ENCODE measurements at regions not wholly inside any gene's neighbourhood (a gene's known extent, or its start where the extent isn't known, plus 50 kb on each side); places are given as distances from the start of the nearest gene placed in this dataset.

DNA sequence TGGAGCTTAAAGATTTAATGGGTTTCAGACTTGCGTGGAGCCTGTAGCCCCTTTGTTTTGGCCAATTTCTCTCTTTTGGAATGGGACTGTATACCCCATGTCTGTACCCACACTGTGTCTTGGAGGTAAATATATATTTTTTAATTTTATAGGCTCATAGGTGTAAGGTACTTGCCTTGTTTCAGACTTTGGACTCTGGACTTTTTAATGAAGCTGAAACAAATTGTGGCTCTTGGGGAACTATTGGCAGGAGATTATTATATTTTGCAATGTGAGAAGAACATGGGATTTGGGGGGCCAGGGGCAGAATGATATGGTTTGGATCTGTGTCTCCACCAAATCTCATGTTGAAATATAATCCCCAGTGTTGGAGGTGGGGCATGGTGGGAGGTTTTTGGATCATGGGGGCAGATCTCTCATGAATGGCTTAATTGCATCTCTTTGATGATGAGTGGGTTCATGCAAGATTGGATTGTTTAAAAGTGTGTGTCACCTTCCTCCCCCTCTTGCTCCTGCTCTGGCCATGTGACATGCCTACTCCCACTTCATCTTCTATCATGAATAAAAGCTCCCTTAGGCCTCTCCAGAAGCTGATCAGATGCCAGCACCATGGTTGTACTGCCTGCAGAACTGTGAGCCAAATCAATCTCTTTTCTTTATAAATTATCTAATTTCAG, 74.1 kb upstream of the ARHGAP20 start:
- no peak for DNase-seq (ENCODE audit: low read depth in 2 of 2)

DNA sequence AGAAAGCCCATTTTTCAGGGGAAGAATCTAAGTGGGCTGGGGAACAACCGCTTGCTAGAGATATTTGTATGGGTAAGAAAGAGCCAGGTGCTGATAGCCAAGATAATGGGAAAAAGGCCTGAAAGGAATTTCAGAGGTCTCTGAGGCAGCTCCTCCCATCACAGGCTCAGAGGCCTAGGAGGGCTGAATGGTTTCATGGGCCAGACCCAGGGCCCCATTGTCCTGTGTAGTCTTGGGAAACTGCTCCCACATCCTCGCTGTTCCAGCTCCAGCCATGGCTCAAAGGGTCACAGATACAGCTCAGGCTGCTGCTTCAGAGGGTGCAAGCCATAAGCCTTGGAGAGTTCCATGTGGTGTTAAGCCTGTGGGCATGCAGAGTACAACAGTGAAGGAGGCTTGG, 73.2 kb upstream of the ARHGAP20 start:
- no peak for DNase-seq (ENCODE audit: low read depth in 2 of 2)

DNA sequence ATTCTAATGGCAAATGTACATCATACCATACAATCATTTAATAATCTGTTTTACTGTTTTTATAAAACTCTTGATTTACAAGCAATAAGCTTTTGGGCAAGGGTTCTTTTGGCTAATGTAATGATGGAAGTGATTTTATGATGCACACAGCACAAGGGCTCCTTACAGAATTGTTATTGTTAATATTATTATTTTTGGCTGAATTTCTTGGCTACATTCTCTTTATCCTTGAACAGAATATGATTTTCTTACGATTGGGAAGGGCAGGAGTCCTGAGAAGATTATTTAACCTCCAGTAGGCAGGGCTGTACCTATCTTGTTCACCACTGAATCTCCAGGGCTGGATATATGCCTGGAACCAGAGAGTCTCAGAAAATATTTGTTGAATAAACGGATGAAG, 70.4 kb upstream of the ARHGAP20 start:
- peak in 1 of 2 donors; percentile 9 for DNase-seq (ENCODE audit: low read depth in 2 of 2)

DNA sequence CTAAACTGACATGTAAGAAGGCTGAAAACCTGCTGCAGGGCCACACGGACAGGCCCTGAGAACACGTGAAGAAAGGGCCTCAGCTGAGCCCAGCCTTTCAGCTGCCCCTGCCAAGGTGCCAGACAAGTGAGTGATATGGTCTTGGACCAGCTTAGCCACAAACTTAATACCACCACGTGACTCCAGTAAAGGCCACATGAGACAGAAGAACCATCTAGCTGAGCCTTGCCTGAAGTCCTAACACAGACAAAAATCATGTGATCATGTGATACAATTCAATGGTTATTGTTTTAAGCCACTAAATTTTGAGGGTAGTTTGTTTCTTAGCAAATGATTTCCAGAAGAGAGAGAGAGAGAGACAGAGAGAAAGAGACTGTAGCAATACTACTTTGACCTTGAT, 66.9 kb upstream of the ARHGAP20 start:
- no peak for DNase-seq (ENCODE audit: low read depth in 2 of 2)

DNA sequence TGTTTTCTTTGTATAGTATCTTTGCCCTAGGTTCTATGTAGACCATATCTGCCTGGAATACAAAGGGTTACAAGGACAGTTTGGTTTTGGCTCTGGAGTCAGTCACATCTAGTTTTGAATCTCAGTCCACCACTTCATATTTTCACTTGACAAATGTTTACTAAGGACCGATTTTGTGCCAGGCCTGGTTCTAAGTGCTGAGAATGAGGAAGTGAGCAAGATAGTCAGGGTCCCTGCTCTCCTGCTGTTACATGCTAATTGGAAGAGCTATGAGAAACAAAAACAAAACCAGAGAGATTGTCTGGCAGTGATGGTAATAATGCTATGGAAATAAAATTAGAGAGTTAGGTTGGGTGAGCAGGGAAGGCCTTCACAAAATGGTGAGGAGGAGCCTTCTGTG, 66.1 kb upstream of the ARHGAP20 start:
- peak in 1 of 2 donors; percentile 38 for DNase-seq (ENCODE audit: low read depth in 2 of 2)

DNA sequence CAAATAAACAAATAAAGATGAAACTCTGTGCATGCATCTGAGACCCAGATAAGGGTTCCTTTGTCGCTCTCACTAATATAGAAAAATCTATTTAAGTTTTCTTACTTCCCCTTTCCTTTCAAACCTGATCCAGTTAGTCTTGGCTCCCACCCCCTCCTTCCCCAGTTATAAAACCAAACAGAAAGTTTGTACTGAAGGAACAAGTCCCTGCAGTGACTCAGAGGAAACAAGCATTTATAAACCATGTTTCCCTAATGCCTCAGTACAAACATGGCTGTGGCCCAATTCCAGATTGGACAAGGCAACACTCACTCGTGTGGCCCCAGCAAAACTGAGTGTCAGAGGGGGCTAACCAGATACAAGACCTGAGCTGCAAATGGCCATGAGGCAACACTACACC, 65.5 kb upstream of the ARHGAP20 start:
- DNase-seq (ENCODE audit: low read depth in 2 of 2), result peak in 1 of 2 donors; percentile 85

DNA sequence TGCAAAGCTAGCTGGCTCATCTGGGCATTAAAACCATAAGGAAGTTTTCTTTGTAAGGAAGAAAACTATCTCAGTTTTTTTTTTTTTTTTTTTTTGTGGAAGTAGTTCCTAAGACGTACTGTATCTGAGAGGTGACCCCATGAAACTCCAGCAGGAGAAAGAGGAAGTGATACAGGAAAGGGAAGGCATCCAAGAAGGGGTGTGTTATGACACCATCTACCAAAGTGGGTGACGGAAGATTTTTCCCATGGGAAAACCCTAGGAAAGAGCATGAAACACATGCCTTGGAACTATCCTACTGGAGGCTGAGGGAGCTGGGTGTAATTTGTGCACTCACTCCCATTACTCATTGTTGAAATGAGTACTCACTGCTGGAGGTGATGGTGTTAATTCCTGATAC, 63.8 kb upstream of the ARHGAP20 start:
- peak in 1 of 2 donors; percentile 51 for DNase-seq (ENCODE audit: low read depth in 2 of 2)

DNA sequence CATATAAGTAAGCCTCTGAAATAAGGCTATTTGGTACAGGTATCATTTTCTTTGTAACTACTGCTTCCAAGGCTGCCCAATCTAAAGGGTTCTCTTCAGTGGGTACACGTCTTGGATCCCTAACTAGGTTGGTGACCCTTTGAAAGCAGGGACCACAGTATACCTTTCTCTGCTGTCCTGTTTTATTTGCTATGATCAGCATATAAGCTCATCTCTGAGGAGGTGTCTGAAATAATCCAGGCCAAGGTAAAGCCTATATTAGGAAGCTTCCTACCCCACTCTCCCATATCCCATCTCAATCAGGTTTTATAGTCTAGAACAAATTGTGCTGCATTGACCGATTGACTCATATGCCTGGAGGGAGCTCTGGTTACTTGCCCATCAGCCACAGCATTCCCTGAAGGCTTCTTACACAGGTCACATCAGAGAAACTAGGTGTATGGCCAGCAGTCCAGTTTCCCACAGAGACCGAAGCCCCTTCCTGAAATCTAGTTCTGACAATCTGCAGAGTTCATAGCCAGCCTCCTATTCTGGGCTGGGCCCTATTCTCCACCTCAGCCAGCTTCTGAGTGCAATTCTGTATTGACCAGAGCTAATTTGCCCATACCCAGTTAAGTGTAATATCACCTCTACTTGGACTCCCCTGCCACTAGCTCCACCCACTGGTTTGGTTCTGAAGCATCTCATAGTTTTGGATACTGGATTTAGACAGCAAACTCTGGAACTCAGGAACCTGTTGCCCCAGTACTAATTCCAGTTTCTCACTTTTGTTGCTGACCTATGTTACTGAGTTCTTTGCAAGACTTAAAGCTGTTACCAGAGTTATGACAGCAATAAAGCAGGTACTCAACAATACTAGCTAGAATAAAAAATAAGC, 62.1 kb upstream of the ARHGAP20 start:
- DNase-seq (ENCODE audit: low read depth in 2 of 2), result no peak

DNA sequence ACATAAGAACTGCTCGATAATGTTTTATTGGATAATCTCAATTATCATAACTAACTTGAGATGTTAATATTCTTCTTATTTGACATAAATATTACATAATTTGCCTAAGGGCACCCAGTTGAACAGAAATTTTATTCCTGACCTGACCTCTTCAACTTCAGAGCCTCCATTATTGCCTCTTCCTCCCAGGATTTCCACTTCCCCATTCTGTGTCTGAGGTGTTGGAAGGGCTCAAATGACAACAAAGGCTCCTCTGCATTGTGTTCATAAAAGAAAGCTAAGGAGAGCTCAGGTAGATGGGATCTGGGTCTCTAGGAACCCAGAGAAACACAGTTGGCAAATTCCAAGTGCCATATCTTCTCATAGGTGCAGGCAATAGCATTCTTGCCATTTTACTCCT, 61.2 kb upstream of the ARHGAP20 start:
- no peak for DNase-seq (ENCODE audit: low read depth in 2 of 2)

DNA sequence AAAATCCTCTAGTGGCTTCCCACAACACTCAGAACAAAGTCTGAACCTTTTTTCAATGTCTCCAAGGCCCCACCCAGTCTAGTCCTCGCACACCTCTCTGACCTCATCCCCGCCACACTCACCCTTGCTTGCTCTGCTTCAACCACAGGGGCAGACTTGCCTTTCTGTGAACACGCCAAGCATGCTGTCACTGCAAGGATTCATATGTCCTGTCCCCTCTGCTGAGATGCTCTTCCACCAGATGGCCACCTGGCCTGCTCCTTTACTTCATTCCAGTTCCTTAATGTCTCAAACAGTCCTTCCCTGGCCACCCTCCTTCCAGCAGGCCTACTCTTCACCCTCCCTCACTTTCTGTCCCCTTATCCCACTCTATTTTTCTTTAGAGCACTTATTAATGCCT, 60.6 kb upstream of the ARHGAP20 start:
- DNase-seq (ENCODE audit: low read depth in 2 of 2), result no peak

DNA sequence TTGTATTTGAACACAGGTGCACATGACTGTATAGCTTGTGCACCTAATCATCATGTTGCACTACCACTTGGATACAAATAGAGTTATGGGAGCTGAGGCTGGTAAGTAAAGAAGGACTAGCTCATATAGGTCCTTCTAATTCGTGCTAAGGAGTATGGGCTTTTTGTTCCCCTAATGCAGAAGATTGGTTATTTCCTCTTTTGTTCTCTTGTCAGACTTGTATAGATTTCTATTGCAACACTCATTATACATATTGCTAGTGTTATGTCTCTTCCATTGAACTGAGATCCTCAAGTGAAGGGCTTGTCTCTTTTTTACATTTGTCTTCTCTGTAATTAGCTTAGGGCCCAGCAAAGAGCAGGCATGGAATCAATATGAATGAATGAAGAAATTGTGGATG, 54.1 kb upstream of the ARHGAP20 start:
- DNase-seq (ENCODE audit: low read depth in 2 of 2), result no peak

DNA sequence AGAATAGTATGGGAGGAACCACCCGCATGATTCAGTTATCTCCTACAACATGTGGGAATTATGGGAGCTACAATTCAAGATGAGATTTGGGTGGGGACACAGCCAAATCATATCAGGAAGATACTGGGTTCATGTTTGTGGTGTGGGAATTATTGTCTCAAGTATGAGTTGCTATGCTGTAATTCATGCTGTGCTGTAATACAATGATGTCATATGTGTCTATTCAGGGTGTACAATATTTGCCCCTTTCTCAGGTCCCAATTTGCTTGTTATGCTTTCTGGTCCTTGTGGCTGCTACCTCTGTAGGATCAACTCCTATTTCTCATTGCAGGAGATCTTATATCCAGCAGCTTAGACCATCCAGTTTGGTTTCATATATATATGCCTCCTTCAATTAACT, 52.2 kb upstream of the ARHGAP20 start:
- no peak for DNase-seq (ENCODE audit: low read depth in 2 of 2)

DNA sequence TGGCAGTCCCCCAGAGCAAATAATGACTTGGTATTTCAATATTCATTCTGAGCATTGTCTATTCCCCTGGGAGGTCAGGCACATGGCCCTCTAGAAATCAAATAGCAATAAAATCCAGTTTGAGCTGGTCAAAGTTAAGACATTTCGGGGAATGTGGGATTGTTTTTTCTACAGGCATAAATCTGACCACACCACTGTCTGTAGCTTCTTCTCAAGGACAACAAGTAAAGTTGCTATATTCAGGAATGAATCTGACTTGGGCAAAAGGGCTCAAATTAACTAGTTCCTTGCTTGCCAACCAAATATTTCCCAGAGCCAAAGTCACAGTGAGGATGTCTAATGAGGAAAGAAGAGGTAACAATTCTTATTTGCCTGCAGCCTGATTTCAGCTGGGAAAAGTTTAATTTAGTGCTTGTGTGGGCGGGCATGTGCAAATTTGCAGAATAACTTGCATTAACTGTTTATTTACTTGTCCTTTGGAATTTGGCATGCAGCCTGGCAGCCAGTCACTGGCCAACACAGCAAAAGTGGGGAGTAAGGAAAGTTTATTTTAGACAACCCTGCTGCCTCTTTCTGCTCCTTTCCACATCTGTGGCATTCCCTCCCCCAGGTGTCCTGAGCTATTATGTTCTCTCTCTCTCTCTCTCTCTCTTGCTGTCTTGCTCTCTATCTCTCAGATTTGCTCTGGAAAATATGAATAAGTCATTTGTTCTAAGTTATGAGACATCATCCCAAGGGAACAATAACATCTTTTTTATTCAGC, 51.2 kb upstream of the ARHGAP20 start:
- peak in 1 of 2 donors; percentile 36 for DNase-seq (ENCODE audit: low read depth in 2 of 2)

DNA sequence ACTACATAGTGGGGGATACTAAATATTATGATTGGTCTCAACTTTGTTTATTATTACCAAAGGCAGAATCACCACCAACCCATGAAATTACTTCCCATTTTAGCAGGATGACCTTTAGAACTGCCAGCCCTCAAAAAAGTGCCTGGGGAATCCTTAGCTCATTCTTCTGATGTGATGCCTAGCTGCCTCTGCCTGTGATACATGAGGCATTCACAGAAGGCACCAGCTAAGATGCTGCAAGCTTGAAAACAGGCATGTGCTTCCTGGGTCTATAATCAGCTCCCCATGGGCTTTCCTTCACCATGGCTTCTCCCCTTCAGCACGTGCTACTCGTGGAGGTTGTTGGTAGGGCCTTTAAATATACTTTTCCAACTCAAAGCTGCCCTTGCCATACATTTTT, 50.4 kb upstream of the ARHGAP20 start:
- no peak for DNase-seq (ENCODE audit: low read depth in 2 of 2)

Data from dermis microvascular lymphatic vessel endothelial cell (primary cell).